SK-N-MC (cell line): ENCODE measurements at regions not wholly inside any gene's neighbourhood (a gene's known extent, or its start where the extent isn't known, plus 50 kb on each side); places are given as distances from the start of the nearest gene placed in this dataset.

ENCODE experiments used
- EZH2 ChIP-seq: fragments of 200-600 bp; sonication (generic); IDR thresholded peaks from one replicate; pipeline ENCODE4 v1.6.1; 2017; ENCODE audit warnings: antibody characterized with exemption
- FOXP2 ChIP-seq: optimal IDR thresholded peaks from 2 replicates; pipeline ENCODE3; 2011; ENCODE audit warnings: mild to moderate bottlenecking, moderate library complexity; ENCODE audit not compliant: insufficient read depth; ENCODE audit errors: extremely low read length, control extremely low read depth
- POLR2AphosphoS5 ChIP-seq: IDR thresholded peaks from 2 replicates; pipeline ENCODE4 v1.6.1; 2012; ENCODE audit warnings: mild to moderate bottlenecking, low read depth, low read length, borderline replicate concordance

DNA sequence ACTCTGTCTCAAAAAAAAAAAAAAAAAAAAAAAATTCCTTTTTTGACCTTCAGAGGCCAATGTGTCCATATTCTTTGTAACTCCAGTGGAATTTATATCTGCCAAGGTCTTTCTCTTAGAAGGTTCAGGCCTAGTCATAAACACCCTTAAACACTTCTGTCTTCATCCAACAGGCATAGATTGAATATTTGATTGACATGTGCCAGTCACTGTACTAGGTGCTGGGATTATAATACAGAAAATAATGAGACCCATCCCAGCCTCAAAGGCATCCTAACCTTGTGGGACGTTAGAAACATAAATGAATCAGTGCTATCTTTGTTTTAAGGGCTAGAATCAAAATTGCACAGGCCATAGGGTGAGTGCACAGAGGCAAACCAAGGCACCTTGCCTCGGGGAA, 62.9 kb upstream of the SERBP1 start:
- TF ChIP-seq EZH2, result no peak
- no peak for TF ChIP-seq POLR2AphosphoS5
- no peak for TF ChIP-seq FOXP2
